ENCODE measurements at regions not wholly inside any gene's neighbourhood (a gene's known extent, or its start where the extent isn't known, plus 50 kb on each side); places are given as distances from the start of the nearest gene placed in this dataset.

- no peaks in the 10 kb centered on the region for H3K27me3 ChIP-seq
- intact Hi-C loops (cut with DNase I): no loop called here
- no peak for DNase-seq
- no peak overlapping the region for H3K4me3 ChIP-seq
- WGBS, 2 donors: 58 to 77% methylated on average over 1 of the region's 1 CpG
- no peaks in the 10 kb centered on the region for H3K4me1 ChIP-seq
- no peak overlapping the region for H3K27ac ChIP-seq
- H3K36me3 ChIP-seq: no peaks in the 10 kb centered on the region
- H3K9me3 ChIP-seq: no peaks in the 10 kb centered on the region
- TF ChIP-seq POLR2AphosphoS5 (IDR thresholded peaks at IDR 0.05) (no peak), CTCF (IDR thresholded peaks at IDR 0.05) (no peak), EP300 (IDR thresholded peaks at IDR 0.05) (no peak), POLR2A (IDR thresholded peaks at IDR 0.05) (no peak)
Measured at GRCh38 chr2:180328795-180329422, 321.8 kb upstream of the CWC22 start.

GRCh38 chr2:180327185-180327584 lies 320.1 kb upstream of the CWC22 start:
- Histone ChIP-seq H3K27ac (no peak overlapping the region), H3K4me1 (no peaks in the 10 kb centered on the region), H3K27me3 (no peaks in the 10 kb centered on the region), H3K9me3 (no peaks in the 10 kb centered on the region), H3K4me3 (no peak overlapping the region), H3K36me3 (no peaks in the 10 kb centered on the region)
- TF ChIP-seq EP300 (IDR thresholded peaks at IDR 0.05): no peak
- TF ChIP-seq POLR2A (IDR thresholded peaks at IDR 0.05): no peak
- no peak for TF ChIP-seq POLR2AphosphoS5 (IDR thresholded peaks at IDR 0.05)
- no peak for TF ChIP-seq CTCF (IDR thresholded peaks at IDR 0.05)
- no peak for DNase-seq
- intact Hi-C loops (cut with DNase I): no loop called here

- no peaks in the 10 kb centered on the region for H3K27me3 ChIP-seq
- DNase-seq: no peak
- H3K36me3 ChIP-seq: no peaks in the 10 kb centered on the region
- no peaks in the 10 kb centered on the region for H3K4me1 ChIP-seq
- 73 to 83% methylated on average over 2 of the region's 2 CpGs for WGBS, 2 donors
- H3K4me3 ChIP-seq: no peak overlapping the region
- intact Hi-C loops (cut with DNase I): no loop called here
- no peak overlapping the region for H3K27ac ChIP-seq
- no peak for TF ChIP-seq EP300 (IDR thresholded peaks at IDR 0.05)
- no peak for TF ChIP-seq CTCF (IDR thresholded peaks at IDR 0.05)
- no peak for TF ChIP-seq POLR2AphosphoS5 (IDR thresholded peaks at IDR 0.05)
- no peak for TF ChIP-seq POLR2A (IDR thresholded peaks at IDR 0.05)
- peaks cover 0 to 5% (median 0%) of the 10 kb centered on the region in 4 donors for H3K9me3 ChIP-seq
Measured at GRCh38 chr2:180325416-180326120, 318.5 kb upstream of the CWC22 start.

DNA sequence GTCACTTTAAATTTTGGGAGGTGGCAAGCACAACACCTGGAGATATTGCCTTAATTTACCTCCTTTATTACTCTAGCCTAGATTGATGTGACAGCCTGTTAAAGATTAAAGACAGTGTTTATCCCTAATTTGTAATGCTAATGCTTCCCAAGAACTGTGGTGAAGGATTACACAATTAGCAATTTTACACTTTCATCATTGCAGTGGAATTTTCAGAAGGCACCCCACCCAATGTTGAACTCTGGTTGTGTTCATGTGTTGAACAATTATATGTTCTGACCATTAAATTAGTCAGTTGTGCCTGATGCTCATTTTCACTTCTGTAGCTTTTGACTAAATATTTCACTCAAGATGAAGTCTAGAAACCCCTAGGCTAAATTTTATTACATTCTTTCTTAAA lies 317.1 kb upstream of the CWC22 start:
- TF ChIP-seq EP300 (IDR thresholded peaks at IDR 0.05) (no peak), POLR2A (IDR thresholded peaks at IDR 0.05) (no peak), CTCF (IDR thresholded peaks at IDR 0.05) (no peak), POLR2AphosphoS5 (IDR thresholded peaks at IDR 0.05) (no peak)
- no peak for DNase-seq
- no peaks in the 10 kb centered on the region for H3K4me1 ChIP-seq

More for the DNA sequence above, 317.1 kb upstream of the CWC22 start:
- H3K27me3 ChIP-seq: no peaks in the 10 kb centered on the region
- H3K27ac ChIP-seq: no peak overlapping the region
- intact Hi-C loops (cut with DNase I): no loop called here
- peaks cover 0 to 7% (median 0%) of the 10 kb centered on the region in 4 donors for H3K9me3 ChIP-seq
- no peaks in the 10 kb centered on the region for H3K36me3 ChIP-seq
- H3K4me3 ChIP-seq: no peak overlapping the region

All from sigmoid colon (tissue), 6 donors.